NCI-H2107 (cell line): ENCODE measurements at regions not wholly inside any gene's neighbourhood (a gene's known extent, or its start where the extent isn't known, plus 50 kb on each side); places are given as distances from the start of the nearest gene placed in this dataset.
"Not testable (repeated sequence)": the region's sequence is repeated elsewhere in the genome, so short reads cannot be mapped to it uniquely, and the experiment has no call there.

Experiments
- DNase-seq: peaks from one replicate; lab custom pipeline; 2025; lab: John Stamatoyannopoulos, UW

- DNase-seq, result peak; percentile 70
These were observed 126.5 kb downstream of the RASSF10 start for GRCh38 chr11:13135385-13136271.

- DNase-seq, result no peak
These were observed 127.1 kb downstream of the RASSF10 start for GRCh38 chr11:13136272-13136596.

- DNase-seq, result no peak
These were observed 128.8 kb downstream of the RASSF10 start for GRCh38 chr11:13137844-13138301.

GRCh38 chr11:13139085-13139484 is 130.0 kb downstream of the RASSF10 start:
- not testable (repeated sequence) for DNase-seq

GRCh38 chr11:13140028-13140870 is 131.1 kb downstream of the RASSF10 start:
- DNase-seq, result no peak

- DNase-seq, result no peak
These were observed 131.9 kb downstream of the RASSF10 start for GRCh38 chr11:13140873-13141655.

GRCh38 chr11:13141731-13142709 is 132.9 kb downstream of the RASSF10 start:
- DNase-seq, result no peak

- DNase-seq, result no peak
These were observed 133.9 kb upstream of the BMAL1 start for GRCh38 chr11:13143486-13144297.

- DNase-seq, result no peak
These were observed 132.1 kb upstream of the BMAL1 start for GRCh38 chr11:13145461-13145860.

GRCh38 chr11:13149991-13150390 is 127.6 kb upstream of the BMAL1 start:
- DNase-seq, result no peak

- no peak for DNase-seq
These were observed 127.1 kb upstream of the BMAL1 start for GRCh38 chr11:13150487-13150886.

GRCh38 chr11:13152264-13152663 is 125.3 kb upstream of the BMAL1 start:
- DNase-seq, result no peak

GRCh38 chr11:13152736-13153541 is 124.7 kb upstream of the BMAL1 start:
- no peak for DNase-seq

GRCh38 chr11:13154374-13154773 is 123.2 kb upstream of the BMAL1 start:
- DNase-seq, result not testable (repeated sequence)

GRCh38 chr11:13160346-13160745 is 117.2 kb upstream of the BMAL1 start:
- no peak for DNase-seq

GRCh38 chr11:13160806-13161205 is 116.8 kb upstream of the BMAL1 start:
- no peak for DNase-seq

GRCh38 chr11:13163158-13163557 is 114.4 kb upstream of the BMAL1 start:
- DNase-seq, result no peak

- no peak for DNase-seq
These were observed 111.6 kb upstream of the BMAL1 start for GRCh38 chr11:13166036-13166435.

- no peak for DNase-seq
These were observed 109.3 kb upstream of the BMAL1 start for GRCh38 chr11:13168271-13168670.
